ENCODE measurements at regions not wholly inside any gene's neighbourhood (a gene's known extent, or its start where the extent isn't known, plus 50 kb on each side); places are given as distances from the start of the nearest gene placed in this dataset.
"Not testable (repeated sequence)": the region's sequence is repeated elsewhere in the genome, so short reads cannot be mapped to it uniquely, and the experiment has no call there.

DNA sequence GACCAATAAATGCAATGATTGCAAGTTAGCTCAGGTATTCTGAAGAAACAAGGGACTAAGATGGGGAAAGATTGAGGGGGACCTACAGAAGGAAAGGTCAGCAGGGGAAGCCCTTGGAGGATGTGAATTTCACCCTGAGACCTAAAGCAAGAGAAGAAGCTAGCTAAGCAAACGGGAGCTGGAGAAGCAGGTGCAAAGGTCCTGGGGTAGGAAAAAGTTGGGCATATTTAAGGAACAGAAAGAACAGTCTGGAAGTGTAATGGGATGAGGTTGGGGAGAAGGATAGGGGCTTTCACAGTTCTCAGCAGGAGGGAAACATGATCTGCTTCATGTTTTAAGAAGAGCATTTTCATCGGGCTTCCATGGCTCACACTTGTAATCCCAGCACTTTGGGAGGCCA lies 89.7 kb upstream of the SLC45A1 start:
- Histone ChIP-seq H3K36me3 (no peaks in the 10 kb centered on the region), H3K4me3 (no peak overlapping the region), H3K27me3 (no peaks in the 10 kb centered on the region), H3K4me1 (peaks cover 0 to 8% (median 0%) of the 10 kb centered on the region in 3 donors), H3K9me3 (no peaks in the 10 kb centered on the region), H3K27ac (no peak overlapping the region)
- ATAC-seq, result no peak
- 96 to 97% methylated on average over 2 of the region's 2 CpGs for WGBS, 2 donors (ENCODE audit: low coverage in 1 of 2)
- TF ChIP-seq POLR2AphosphoS5 (IDR thresholded peaks at IDR 0.05), result no peak
- TF ChIP-seq, protein P1, sequence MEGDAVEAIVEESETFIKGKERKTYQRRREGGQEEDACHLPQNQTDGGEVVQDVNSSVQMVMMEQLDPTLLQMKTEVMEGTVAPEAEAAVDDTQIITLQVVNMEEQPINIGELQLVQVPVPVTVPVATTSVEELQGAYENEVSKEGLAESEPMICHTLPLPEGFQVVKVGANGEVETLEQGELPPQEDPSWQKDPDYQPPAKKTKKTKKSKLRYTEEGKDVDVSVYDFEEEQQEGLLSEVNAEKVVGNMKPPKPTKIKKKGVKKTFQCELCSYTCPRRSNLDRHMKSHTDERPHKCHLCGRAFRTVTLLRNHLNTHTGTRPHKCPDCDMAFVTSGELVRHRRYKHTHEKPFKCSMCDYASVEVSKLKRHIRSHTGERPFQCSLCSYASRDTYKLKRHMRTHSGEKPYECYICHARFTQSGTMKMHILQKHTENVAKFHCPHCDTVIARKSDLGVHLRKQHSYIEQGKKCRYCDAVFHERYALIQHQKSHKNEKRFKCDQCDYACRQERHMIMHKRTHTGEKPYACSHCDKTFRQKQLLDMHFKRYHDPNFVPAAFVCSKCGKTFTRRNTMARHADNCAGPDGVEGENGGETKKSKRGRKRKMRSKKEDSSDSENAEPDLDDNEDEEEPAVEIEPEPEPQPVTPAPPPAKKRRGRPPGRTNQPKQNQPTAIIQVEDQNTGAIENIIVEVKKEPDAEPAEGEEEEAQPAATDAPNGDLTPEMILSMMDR (IDR thresholded peaks at IDR 0.05), result no peak
- TF ChIP-seq POLR2A (IDR thresholded peaks at IDR 0.05), result no peak
- TF ChIP-seq EP300 (IDR thresholded peaks at IDR 0.05), result no peak

DNA sequence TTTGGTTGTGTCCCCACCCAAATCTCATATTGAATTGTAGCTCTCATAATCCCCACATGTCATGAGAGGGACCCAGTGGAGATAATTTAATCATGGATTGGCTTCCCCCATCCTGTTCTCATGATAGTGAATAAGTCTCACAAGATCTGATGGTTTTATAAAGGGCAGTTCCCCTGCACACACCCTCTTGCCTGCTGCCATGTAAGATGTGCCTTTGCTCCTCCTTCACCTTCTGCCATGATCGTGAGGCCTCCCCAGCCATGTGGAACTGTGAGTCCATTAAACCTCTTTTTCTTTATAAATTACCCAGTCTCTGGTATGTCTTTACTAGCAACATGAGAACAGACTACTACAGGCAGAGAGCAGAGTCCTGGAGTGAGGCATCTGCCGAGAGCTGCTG lies 90.2 kb upstream of the SLC45A1 start:
- not testable (repeated sequence) for H3K9me3 ChIP-seq, H3K27me3 ChIP-seq, H3K4me3 ChIP-seq, H3K4me1 ChIP-seq, H3K27ac ChIP-seq, H3K36me3 ChIP-seq, ATAC-seq
- 100% methylated on average over 1 to 2 of the region's 2 CpGs for WGBS, 2 donors (ENCODE audit: low coverage in 1 of 2)

DNA sequence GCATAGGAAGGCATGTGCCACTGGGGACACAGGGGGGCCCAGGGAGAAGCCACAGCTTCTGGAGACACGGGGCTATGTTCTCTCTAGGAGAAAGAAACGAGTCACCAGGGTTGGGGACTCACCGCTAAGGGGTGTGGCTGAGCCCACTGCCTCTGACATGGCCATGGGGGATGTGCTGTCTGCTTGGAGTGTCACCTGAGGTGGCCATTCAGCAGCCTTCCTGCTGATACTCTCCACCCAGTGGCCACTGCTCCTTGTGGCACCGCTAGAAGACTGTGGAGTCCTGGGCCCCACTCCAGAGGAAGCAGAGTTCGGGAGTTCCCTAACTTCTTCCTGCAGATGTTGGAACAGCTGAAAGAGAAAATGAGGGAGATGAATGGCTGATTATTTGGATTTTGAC lies 91.2 kb upstream of the SLC45A1 start:
- TF ChIP-seq POLR2AphosphoS5 (IDR thresholded peaks at IDR 0.05) (no peak), POLR2A (IDR thresholded peaks at IDR 0.05) (no peak), EP300 (IDR thresholded peaks at IDR 0.05) (no peak)
- TF ChIP-seq, protein P1 (IDR thresholded peaks at IDR 0.05), result no peak
- 62 to 65% methylated on average over 2 to 4 of the region's 5 CpGs for WGBS, 2 donors (ENCODE audit: low coverage in 1 of 2)
- H3K4me1 ChIP-seq, result peaks cover 0 to 8% (median 0%) of the 10 kb centered on the region in 3 donors
- H3K36me3 ChIP-seq, result no peaks in the 10 kb centered on the region
- no peak for ATAC-seq
- no peak overlapping the region for H3K27ac ChIP-seq
- no peaks in the 10 kb centered on the region for H3K27me3 ChIP-seq
- no peak overlapping the region for H3K4me3 ChIP-seq
- no peaks in the 10 kb centered on the region for H3K9me3 ChIP-seq

DNA sequence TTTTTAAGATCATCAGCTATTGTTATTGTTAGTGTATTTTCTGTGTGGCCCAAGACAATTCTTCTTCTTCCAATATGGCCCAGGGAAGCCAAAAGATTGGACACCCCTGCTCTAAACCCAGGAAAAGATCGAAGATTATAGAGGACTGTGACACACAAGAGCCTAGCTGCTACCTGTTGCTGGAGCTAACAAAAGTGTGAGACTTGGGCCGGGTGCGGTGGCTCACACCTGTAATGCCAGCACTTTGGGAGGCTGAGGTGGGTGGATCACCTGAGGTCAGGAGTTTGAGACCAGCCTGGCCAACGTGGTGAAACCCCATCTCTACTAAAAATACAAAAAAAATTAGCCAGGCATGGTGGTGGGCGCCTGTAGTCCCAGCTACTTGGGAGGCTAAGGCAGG lies 91.9 kb upstream of the SLC45A1 start:
- H3K4me1 ChIP-seq, H3K9me3 ChIP-seq, ATAC-seq, H3K27ac ChIP-seq, H3K27me3 ChIP-seq, H3K4me3 ChIP-seq, H3K36me3 ChIP-seq: not testable (repeated sequence)
- 96 to 100% methylated on average over 2 to 3 of the region's 5 CpGs for WGBS, 2 donors (ENCODE audit: low coverage in 1 of 2)

DNA sequence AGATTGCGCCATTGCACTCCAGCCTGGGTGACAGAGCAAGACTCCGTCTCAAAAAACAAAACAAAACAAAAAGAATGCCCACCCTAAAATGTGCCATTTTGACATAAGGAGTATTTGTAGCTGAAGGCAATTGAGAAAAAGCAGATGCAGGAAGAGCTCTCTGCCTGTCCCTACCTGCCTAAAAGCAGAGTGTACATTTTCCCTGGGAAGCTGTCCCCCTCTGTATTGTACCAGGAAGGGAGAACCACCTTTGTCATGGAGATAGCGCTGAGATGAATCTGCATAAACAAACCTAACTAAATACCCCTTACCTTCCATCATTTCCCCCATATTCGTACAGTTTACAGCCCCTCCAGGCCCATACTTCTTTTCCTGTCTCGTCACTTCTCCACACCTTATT lies 94.4 kb upstream of the SLC45A1 start:
- no peaks in the 10 kb centered on the region for H3K36me3 ChIP-seq
- 92 to 93% methylated on average over 4 to 5 of the region's 5 CpGs for WGBS, 2 donors (ENCODE audit: low coverage in 1 of 2)
- TF ChIP-seq EP300 (IDR thresholded peaks at IDR 0.05), result no peak
- no peak for TF ChIP-seq POLR2AphosphoS5 (IDR thresholded peaks at IDR 0.05)
- TF ChIP-seq, protein P1 (IDR thresholded peaks at IDR 0.05), result no peak
- TF ChIP-seq POLR2A (IDR thresholded peaks at IDR 0.05), result no peak
- no peak overlapping the region for H3K4me3 ChIP-seq
- no peaks in the 10 kb centered on the region for H3K9me3 ChIP-seq
- no peak overlapping the region for H3K27ac ChIP-seq
- ATAC-seq, result no peak
- no peaks in the 10 kb centered on the region for H3K27me3 ChIP-seq
- H3K4me1 ChIP-seq, result peaks cover 0 to 6% (median 0%) of the 10 kb centered on the region in 3 donors

DNA sequence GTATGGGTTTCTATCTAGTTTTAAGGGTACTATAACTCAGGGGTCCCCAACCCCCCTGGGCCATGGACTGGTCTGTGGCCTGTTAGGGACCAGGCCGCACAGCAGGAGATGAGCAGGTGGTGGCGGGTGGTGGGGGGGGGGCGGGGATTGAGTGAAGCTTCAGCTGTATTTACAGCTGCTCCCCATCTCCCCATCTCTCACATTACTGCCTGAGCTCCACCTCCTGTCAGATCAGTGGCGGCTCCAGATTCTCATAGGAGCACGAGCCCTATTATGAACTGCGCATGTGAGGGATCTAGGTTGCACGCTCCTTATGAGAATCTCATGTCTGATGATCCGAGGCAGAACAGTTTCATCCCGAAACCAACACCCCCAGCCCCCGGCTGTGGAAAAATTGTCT lies 95.1 kb upstream of the SLC45A1 start:
- no peak for ATAC-seq

More for the DNA sequence above, 95.1 kb upstream of the SLC45A1 start:
- WGBS, 2 donors (ENCODE audit: low coverage in 1 of 2), result 82 to 94% methylated on average over 3 to 5 of the region's 10 CpGs
- no peaks in the 10 kb centered on the region for H3K9me3 ChIP-seq
- H3K4me3 ChIP-seq, result no peak overlapping the region
- H3K27ac ChIP-seq, result no peak overlapping the region
- TF ChIP-seq POLR2A (IDR thresholded peaks at IDR 0.05), result no peak
- TF ChIP-seq, protein P1 (IDR thresholded peaks at IDR 0.05), result no peak
- TF ChIP-seq POLR2AphosphoS5 (IDR thresholded peaks at IDR 0.05), result no peak
- TF ChIP-seq EP300 (IDR thresholded peaks at IDR 0.05), result no peak
- peaks cover 0 to 13% (median under 1%) of the 10 kb centered on the region in 3 donors for H3K4me1 ChIP-seq
- no peaks in the 10 kb centered on the region for H3K36me3 ChIP-seq
- H3K27me3 ChIP-seq, result no peaks in the 10 kb centered on the region
